Testis (tissue), 2 donors: ENCODE measurements at regions not wholly inside any gene's neighbourhood (a gene's known extent, or its start where the extent isn't known, plus 50 kb on each side); places are given as distances from the start of the nearest gene placed in this dataset.

ENCODE experiments used
- DNase-seq: peaks from one replicate; pipeline ENCODE4 v3.0.0-alpha.2; 2019
- H3K27ac ChIP-seq, 2 donors: fragments of 200-600 bp; sonication (generic); one replicate each; pipeline ENCODE4 v1.5.1; 2019
- H3K27me3 ChIP-seq: fragments of 200-600 bp; sonication (generic); one replicate; pipeline ENCODE4 v1.5.1; 2019
- H3K36me3 ChIP-seq: fragments of 200-600 bp; sonication (generic); one replicate; pipeline ENCODE4 v1.5.1; 2017; ENCODE audit warnings: low read depth; ENCODE audit errors: missing control alignments
- H3K4me1 ChIP-seq: fragments of 200-600 bp; sonication (generic); one replicate; pipeline ENCODE4 v1.5.1; 2019
- H3K4me3 ChIP-seq, 2 donors: fragments of 200-600 bp; sonication (generic); one replicate each; pipeline ENCODE4 v1.5.1; 2017 to 2019
- H3K9me3 ChIP-seq: fragments of 200-600 bp; sonication (generic); one replicate; pipeline ENCODE4 v1.5.1; 2017
- CTCF ChIP-seq, 3 experiments: fragments of 450-650 bp in 2 of 3; fragments of 200-600 bp in 1 of 3; sonication (generic) in 1 of 3; IDR thresholded peaks; one replicate each; pipeline ENCODE4 v1.5.1; 2016 to 2019; ENCODE audit warnings: antibody characterized with exemption in 3 of 3, mild to moderate bottlenecking in 2 of 3, moderate library complexity in 1 of 3
- POLR2A ChIP-seq: fragments of 450-650 bp; IDR thresholded peaks from one replicate; pipeline ENCODE4 v1.6.1; 2017; ENCODE audit warnings: antibody characterized with exemption, mild to moderate bottlenecking, moderate library complexity
- WGBS, 2 donors: methylation state at CpG; one replicate each; pipeline ENCODE4 v1.1.5; 2018; 5-methylcytosine and 5-hydroxymethylcytosine counted together
- intact Hi-C: fragments of 100-400 bp; cut with DNase I; formaldehyde crosslinking; loops from one replicate; pipeline ENCODE4 v1.15.1; 2023; ENCODE audit warnings: low total_unique reads

DNA sequence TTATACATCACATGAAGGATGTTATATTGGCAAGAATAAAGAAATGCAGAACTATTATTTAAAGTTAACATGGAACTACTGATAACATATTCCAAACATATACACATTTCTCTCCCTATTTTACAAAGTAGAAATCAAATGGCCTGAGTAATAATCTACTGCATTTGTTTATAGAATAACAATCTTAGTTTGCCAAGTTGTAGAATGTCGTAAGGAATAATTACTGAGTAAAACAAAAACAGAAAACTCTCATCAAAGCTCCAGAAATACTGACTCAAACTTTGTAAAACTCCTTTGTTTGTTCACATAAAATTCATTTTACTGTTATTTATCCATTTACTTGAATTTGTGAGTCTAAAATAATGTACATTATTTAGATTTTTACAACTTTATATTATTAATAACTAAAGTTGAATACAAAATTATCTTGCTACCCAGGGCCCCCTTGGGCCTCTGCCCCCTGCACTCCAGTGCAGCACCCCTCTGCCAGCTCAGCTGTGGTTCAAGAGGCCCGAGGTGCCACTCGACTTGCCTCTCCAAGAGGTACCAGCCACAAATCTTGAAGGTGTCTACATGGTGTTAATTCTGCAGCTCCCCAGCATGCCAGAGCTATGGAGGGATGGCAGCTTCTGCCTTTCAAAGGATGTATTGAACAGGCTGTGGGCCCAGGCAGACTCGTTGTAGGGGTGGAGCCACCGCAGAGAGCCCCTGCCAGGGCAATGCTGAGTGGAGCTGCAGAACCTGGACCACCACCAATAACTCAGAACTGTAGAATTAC, 2819.7 kb downstream of the PCDH9 start:
- Histone ChIP-seq H3K4me3 (no peak overlapping the region), H3K4me1 (no peaks in the 10 kb centered on the region), H3K9me3 (no peaks in the 10 kb centered on the region), H3K36me3 (no peaks in the 10 kb centered on the region), H3K27me3 (no peaks in the 10 kb centered on the region), H3K27ac (no peak overlapping the region)
- no peak for DNase-seq
- WGBS, 2 donors, result 77 to 82% methylated on average over 5 of the region's 5 CpGs
- TF ChIP-seq CTCF (IDR thresholded peaks at IDR 0.05) (no peak), POLR2A (no peak)
- intact Hi-C loops, result no loop called here

DNA sequence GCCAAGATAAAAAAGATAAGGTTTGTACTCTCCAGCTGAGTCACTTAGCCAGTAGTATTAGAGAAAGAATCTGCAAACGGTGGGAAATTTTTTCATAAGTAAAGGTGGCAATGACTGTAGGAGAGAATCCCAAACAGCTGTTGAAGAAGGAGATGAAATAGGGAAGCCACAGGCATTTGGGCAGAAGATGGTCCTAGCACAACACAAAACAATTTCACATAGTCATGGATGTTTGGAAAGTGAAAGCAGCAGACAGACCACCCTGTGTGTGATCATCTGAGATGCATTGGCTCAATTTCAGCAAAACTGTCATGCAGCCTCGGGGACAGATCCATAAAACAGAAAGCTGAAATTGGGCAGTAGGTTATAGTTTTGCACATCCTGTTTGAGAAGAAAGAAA, 2832.4 kb downstream of the PCDH9 start:
- Histone ChIP-seq H3K4me1 (no peaks in the 10 kb centered on the region), H3K27me3 (no peaks in the 10 kb centered on the region), H3K9me3 (no peaks in the 10 kb centered on the region), H3K36me3 (no peaks in the 10 kb centered on the region), H3K4me3 (no peak overlapping the region), H3K27ac (no peak overlapping the region)
- TF ChIP-seq POLR2A (no peak), CTCF (IDR thresholded peaks at IDR 0.05) (no peak)
- 39 to 45% methylated on average over 2 of the region's 2 CpGs for WGBS, 2 donors
- no peak for DNase-seq
- intact Hi-C loops, result no loop called here

DNA sequence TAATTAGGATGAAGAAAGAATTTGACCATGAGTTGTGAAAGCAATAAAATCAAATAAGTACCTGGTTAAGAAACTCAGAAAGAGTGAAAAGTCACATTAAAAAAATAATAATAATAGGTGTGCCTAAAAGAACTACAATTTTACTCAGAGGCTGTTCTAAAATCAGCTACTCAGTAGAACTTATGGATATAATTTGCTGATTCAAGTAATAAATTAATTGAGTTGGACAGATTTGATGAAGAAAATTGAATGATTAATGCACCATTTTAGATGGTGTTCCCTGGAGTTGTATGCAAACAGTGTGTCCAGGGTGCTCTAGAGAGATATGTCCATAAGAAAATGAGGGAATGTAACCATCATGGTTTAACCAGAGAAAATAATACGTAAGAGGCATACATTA, 2852.5 kb downstream of the PCDH9 start:
- no peaks in the 10 kb centered on the region for H3K36me3 ChIP-seq
- no peak for DNase-seq
- H3K27ac ChIP-seq, result no peak overlapping the region
- 81 to 83% methylated on average over 1 of the region's 1 CpG for WGBS, 2 donors
- intact Hi-C loops, result no loop called here
- no peaks in the 10 kb centered on the region for H3K27me3 ChIP-seq
- H3K4me3 ChIP-seq, result no peak overlapping the region
- TF ChIP-seq CTCF (IDR thresholded peaks at IDR 0.05), result no peak
- no peak for TF ChIP-seq POLR2A
- H3K4me1 ChIP-seq, result no peaks in the 10 kb centered on the region
- no peaks in the 10 kb centered on the region for H3K9me3 ChIP-seq

DNA sequence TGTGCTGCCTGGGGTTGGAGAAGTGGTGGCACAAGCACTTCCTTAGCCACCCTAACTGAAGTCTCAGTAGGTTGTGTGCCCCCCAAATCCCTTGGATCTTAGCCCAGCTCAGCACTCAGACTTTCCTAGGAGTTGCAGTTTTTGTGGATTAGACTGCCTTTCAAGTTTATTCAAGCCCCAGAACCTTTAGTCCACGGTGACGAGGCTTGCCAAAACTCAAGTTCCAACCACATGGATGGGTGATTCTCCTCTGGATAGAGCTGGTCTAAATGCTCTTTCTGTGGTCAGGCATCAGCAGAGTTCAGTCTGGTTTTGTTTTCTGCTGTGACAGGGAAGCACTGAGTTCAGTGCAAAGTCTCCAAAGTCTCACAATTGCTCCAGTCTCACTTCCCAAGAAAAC, 2858.7 kb downstream of the PCDH9 start:
- TF ChIP-seq POLR2A (no peak), CTCF (IDR thresholded peaks at IDR 0.05) (no peak)
- Histone ChIP-seq H3K36me3 (no peaks in the 10 kb centered on the region), H3K4me1 (no peaks in the 10 kb centered on the region), H3K4me3 (no peak overlapping the region), H3K9me3 (no peaks in the 10 kb centered on the region), H3K27ac (no peak overlapping the region), H3K27me3 (no peaks in the 10 kb centered on the region)
- 72 to 100% methylated on average over 2 of the region's 2 CpGs for WGBS, 2 donors
- no peak for DNase-seq
- intact Hi-C loops, result no loop called here

- Histone ChIP-seq H3K4me3 (no peak overlapping the region), H3K9me3 (no peaks in the 10 kb centered on the region), H3K27me3 (no peaks in the 10 kb centered on the region), H3K4me1 (no peaks in the 10 kb centered on the region), H3K36me3 (no peaks in the 10 kb centered on the region), H3K27ac (no peak overlapping the region)
- intact Hi-C loops, result no loop called here
- DNase-seq, result no peak
- TF ChIP-seq POLR2A, result no peak
- TF ChIP-seq CTCF (IDR thresholded peaks at IDR 0.05), result no peak
Observed at GRCh38 chr13:64371045-64371444, 2859.1 kb downstream of the PCDH9 start.
